ENCODE measurements at regions not wholly inside any gene's neighbourhood (a gene's known extent, or its start where the extent isn't known, plus 50 kb on each side); places are given as distances from the start of the nearest gene placed in this dataset.

GRCh38 chr17:69999253-69999652 is 75.8 kb upstream of the KCNJ16 start (continued):
- TF ChIP-seq ZNF800 (CRISPR knock-in tag; IDR thresholded peaks at IDR 0.05) (no peak), TBP (CRISPR knock-in tag; IDR thresholded peaks at IDR 0.05) (no peak)

DNA sequence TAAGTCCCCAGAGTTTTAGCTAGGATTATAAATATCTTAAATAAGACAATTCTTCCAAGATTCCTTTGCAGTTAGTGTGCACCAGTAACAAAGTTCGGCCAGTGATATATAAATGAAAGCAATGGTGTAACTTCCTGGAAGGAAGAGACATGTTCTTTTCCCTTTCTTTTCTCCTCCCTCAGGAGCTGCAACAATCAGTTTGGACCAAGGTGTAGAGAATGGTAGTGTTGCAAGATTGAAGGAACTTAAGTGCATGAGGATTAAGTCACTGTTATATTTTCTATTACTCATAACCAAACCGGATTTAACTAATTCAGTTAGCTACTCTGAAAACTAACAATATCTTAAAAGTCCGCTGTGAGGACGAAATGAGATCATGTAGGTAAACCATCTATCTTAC is 68.9 kb upstream of the KCNJ16 start:
- no peak for DNase-seq (ENCODE audit: low spot score)
- no peak for FAIRE-seq
- Histone ChIP-seq H3K9ac (ENCODE audit: insufficient read depth, low read depth, low read length) (no peak overlapping the region), H3K79me2 (ENCODE audit: insufficient read depth, low read length) (no peaks in the 10 kb centered on the region), H3K4me1 (ENCODE audit: insufficient read depth, low read length) (no peaks in the 10 kb centered on the region), H3K27me3 (ENCODE audit: control insufficient read depth in 1 of 2, insufficient read depth in 2 of 2, low read length in 2 of 2) (no peaks in the 10 kb centered on the region; a peak in 1 of 5 replicates), H3K4me3 (replicated peaks in 1 of 3; ENCODE audit: insufficient read depth in 1 of 3, low read depth in 2 of 3, low read length in 3 of 3) (no peak overlapping the region), H4K20me1 (ENCODE audit: insufficient read depth, low read length) (no peaks in the 10 kb centered on the region), H2AFZ (ENCODE audit: low read length) (no peak overlapping the region), H3K4me2 (ENCODE audit: low read depth, low read length) (no peak overlapping the region), H3K9me3 (ENCODE audit: low read length) (peaks cover 83% of the 10 kb centered on the region), H3K36me3 (replicated peaks in 1 of 2; ENCODE audit: control insufficient read depth in 1 of 2, insufficient read depth in 2 of 2, low read length in 2 of 2) (no peaks in the 10 kb centered on the region), H3K27ac (ENCODE audit: extremely low read length, insufficient read depth, low read length) (no peak overlapping the region)
- CTCF ChIA-PET (ENCODE audit: low intra/inter-chr PET ratio, low total read pairs), result no interaction called here
- ATAC-seq, result no peak
- under 1% methylated on average over 4 of the region's 4 CpGs for WGBS (ENCODE audit: low lambda C conversion rate)
- BruUV-seq (replicated peaks), result no TSS peak
- TF ChIP-seq KDM5B (CRISPR knock-in tag; IDR thresholded peaks at IDR 0.05; ENCODE audit: borderline replicate concordance) (no peak), IRF2 (CRISPR knock-in tag; IDR thresholded peaks at IDR 0.05) (no peak), ZNF614 (CRISPR knock-in tag; IDR thresholded peaks at IDR 0.05; ENCODE audit: borderline replicate concordance) (no peak), SNAI1 (CRISPR knock-in tag; IDR thresholded peaks at IDR 0.05; ENCODE audit: borderline replicate concordance) (no peak), ETV5 (CRISPR knock-in tag; IDR thresholded peaks at IDR 0.05; ENCODE audit: borderline replicate concordance) (no peak)
- POLR2A ChIA-PET, result no interaction called here
- in situ Hi-C loops (cut with HindIII; ENCODE audit: extremely low pct_ligation_motif_present, low pct_unique_long_range_greater_than_20kb), result no loop called here
- intact Hi-C loops (cut with micrococcal nuclease; ENCODE audit: unreplicated experiment), result no loop called here

Data from HepG2 (cell line).